SK-N-SH (cell line): ENCODE measurements at regions not wholly inside any gene's neighbourhood (a gene's known extent, or its start where the extent isn't known, plus 50 kb on each side); places are given as distances from the start of the nearest gene placed in this dataset.

Experiments
- CTCF ChIA-PET: fragments of 300-600, 350-600 bp; formaldehyde crosslinking; extraction: SDS; loops from one replicate; lab custom pipeline; 2021; lab: Yijun Ruan, JAX
- POLR2A ChIA-PET: fragments of 350-600 bp; sonication (Branson Sonifier 250); formaldehyde crosslinking; extraction: SDS; loops from one replicate; lab custom pipeline; 2020; ENCODE audit warnings: antibody characterized with exemption, inconsistent platforms; lab: Yijun Ruan, JAX
- DNase-seq: peaks from one replicate; pipeline ENCODE4 v3.0.0; 2012
- H2AFZ ChIP-seq: fragments of 200-600 bp; sonication (generic); 2 replicates; pipeline ENCODE4 v1.8.1; 2016; ENCODE audit warnings: antibody characterized with exemption, mild to moderate bottlenecking, low read depth
- H3F3A ChIP-seq: fragments of 200-600 bp; sonication (generic); replicated peaks from 2 replicates; pipeline ENCODE3; 2016; ENCODE audit warnings: antibody characterized with exemption, mild to moderate bottlenecking; ENCODE audit not compliant: insufficient read depth
- H3K27ac ChIP-seq, 2 experiments: fragments of 200-500 bp in 1 of 2; fragments of 200-600 bp in 1 of 2; sonication (Bioruptor generic) in 1 of 2; sonication (generic), shearing (Covaris generic) in 1 of 2; 2 replicates each; pipeline versions ENCODE4 v1.5.1 to v1.6.1; 2014 to 2016; ENCODE audit warnings: low read depth in 2 of 2, inconsistent platforms in 1 of 2, low read length in 1 of 2, mild to moderate bottlenecking in 1 of 2, mixed read lengths in 1 of 2
- H3K27me3 ChIP-seq: fragments of 200-600 bp; sonication (generic), shearing (Covaris generic); 2 replicates; pipeline ENCODE4 v1.6.1; 2016; ENCODE audit warnings: mixed run types; ENCODE audit not compliant: insufficient read depth
- H3K36me3 ChIP-seq, 2 experiments: fragments of 200-500 bp in 1 of 2; fragments of 200-600 bp in 1 of 2; sonication (Bioruptor generic) in 1 of 2; sonication (generic) in 1 of 2; replicated peaks in 1 of 2; 2 replicates each; pipeline versions ENCODE3 to v1.5.1; 2014 to 2016; ENCODE audit warnings: low read length in 1 of 2, mild to moderate bottlenecking in 1 of 2; ENCODE audit not compliant: insufficient read depth in 2 of 2, control insufficient read depth in 1 of 2
- H3K4me1 ChIP-seq, 2 experiments: fragments of 200-500 bp in 1 of 2; fragments of 200-600 bp in 1 of 2; sonication (Bioruptor generic) in 1 of 2; sonication (generic), shearing (Covaris generic) in 1 of 2; 2 replicates each; pipeline versions ENCODE4 v1.5.1 to v1.6.1; 2014 to 2016; ENCODE audit warnings: low read depth in 1 of 2, low read length in 1 of 2, mixed run types in 1 of 2; ENCODE audit not compliant: insufficient read depth in 2 of 2, control insufficient read depth in 1 of 2
- H3K4me2 ChIP-seq: fragments of 200-600 bp; sonication (generic), shearing (Covaris generic); 2 replicates; pipeline ENCODE4 v1.6.1; 2017; ENCODE audit warnings: mixed run types
- H3K4me3 ChIP-seq, 2 experiments: fragments of 200-500 bp in 1 of 2; fragments of 200-600 bp in 1 of 2; sonication (Bioruptor generic) in 1 of 2; sonication (generic), shearing (Covaris generic) in 1 of 2; 2 replicates each; pipeline versions ENCODE4 v1.5.1 to v1.8.1; 2014 to 2016; ENCODE audit warnings: low read depth in 2 of 2, inconsistent platforms in 1 of 2, low read length in 1 of 2, mild to moderate bottlenecking in 1 of 2, mixed read lengths in 1 of 2, moderate library complexity in 1 of 2
- H3K79me2 ChIP-seq: fragments of 200-600 bp; sonication (generic); 2 replicates; pipeline ENCODE4 v1.8.1; 2017; ENCODE audit warnings: mild to moderate bottlenecking; ENCODE audit not compliant: insufficient read depth
- H3K9ac ChIP-seq: fragments of 200-600 bp; sonication (generic); 2 replicates; pipeline ENCODE4 v1.6.1; 2017; ENCODE audit warnings: mixed run types
- H3K9me2 ChIP-seq: fragments of 200-600 bp; sonication (generic); 2 replicates; pipeline ENCODE4 v1.6.1; 2017; ENCODE audit warnings: mixed run types
- H3K9me3 ChIP-seq: fragments of 200-600 bp; sonication (generic); 2 replicates; pipeline ENCODE4 v1.6.1; 2017; ENCODE audit warnings: mixed run types, mild to moderate bottlenecking, moderate library complexity
- H4K20me1 ChIP-seq: fragments of 200-600 bp; sonication (generic); 2 replicates; pipeline ENCODE4 v1.6.1; 2017; ENCODE audit warnings: mild to moderate bottlenecking, mixed run types; ENCODE audit not compliant: insufficient read depth
- CHD2 ChIP-seq: fragments of 150-350 bp; IDR thresholded peaks from 2 replicates; pipeline ENCODE4 v1.6.1; 2018; ENCODE audit warnings: low read length; ENCODE audit not compliant: partially characterized antibody
- ELF1 ChIP-seq: IDR thresholded peaks from 2 replicates; pipeline ENCODE4 v1.4.0; 2012
- EP300 ChIP-seq, 2 experiments: IDR thresholded peaks; 2 replicates each; pipeline versions ENCODE4 v1.4.0 to v1.6.1; 2012; ENCODE audit warnings: borderline replicate concordance in 1 of 2, low read depth in 1 of 2, low read length in 1 of 2
- FOSL2 ChIP-seq: IDR thresholded peaks from 2 replicates; pipeline ENCODE4 v1.4.0; 2012; ENCODE audit warnings: low read depth, mild to moderate bottlenecking, moderate library complexity, borderline replicate concordance
- FOXJ3 ChIP-seq: sonication (generic); formaldehyde crosslinking; IDR thresholded peaks from 2 replicates; pipeline ENCODE4 v1.5.1; 2020; ENCODE audit warnings: mild to moderate bottlenecking, missing genetic modification reagents
- FOXM1 ChIP-seq: IDR thresholded peaks from 2 replicates; pipeline ENCODE4 v1.4.0; 2012; ENCODE audit warnings: low read depth, mild to moderate bottlenecking
- GABPA ChIP-seq: IDR thresholded peaks from 2 replicates; pipeline ENCODE4 v1.4.0; 2012; ENCODE audit warnings: low read depth, mild to moderate bottlenecking
- GATA2 ChIP-seq: sonication (generic); formaldehyde crosslinking; IDR thresholded peaks from 2 replicates; pipeline ENCODE4 v1.5.0; 2020; ENCODE audit warnings: mild to moderate bottlenecking, missing genetic modification reagents
- JUND ChIP-seq: IDR thresholded peaks from 2 replicates; pipeline ENCODE4 v1.4.0; 2012
- MXI1 ChIP-seq: IDR thresholded peaks from 2 replicates; pipeline ENCODE4 v1.6.1; 2012; ENCODE audit warnings: mild to moderate bottlenecking, low read depth, low read length, improper control_type of control experiment
- NFIC ChIP-seq: IDR thresholded peaks from 2 replicates; pipeline ENCODE4 v1.4.0; 2012; ENCODE audit warnings: borderline replicate concordance
- NRF1 ChIP-seq: IDR thresholded peaks from 2 replicates; pipeline ENCODE4 v1.6.1; 2012; ENCODE audit warnings: low read depth, mild to moderate bottlenecking, low read length
- POLR2AphosphoS5 ChIP-seq: IDR thresholded peaks from 2 replicates; pipeline ENCODE4 v1.6.1; 2012; ENCODE audit warnings: low read depth, low read length
- RAD21 ChIP-seq: IDR thresholded peaks from 2 replicates; pipeline ENCODE4 v1.6.1; 2012; ENCODE audit warnings: mild to moderate bottlenecking, low read length
- RFX5 ChIP-seq: IDR thresholded peaks from 2 replicates; pipeline ENCODE4 v1.6.1; 2012; ENCODE audit warnings: mild to moderate bottlenecking, improper control_type of control experiment, low read length
- RXRA ChIP-seq: IDR thresholded peaks from 2 replicates; pipeline ENCODE4 v1.4.0; 2012; ENCODE audit warnings: low read depth, mild to moderate bottlenecking, borderline replicate concordance
- TAF1 ChIP-seq: IDR thresholded peaks from 2 replicates; pipeline ENCODE4 v1.6.1; 2012; ENCODE audit warnings: low read depth, mild to moderate bottlenecking, low read length, moderate library complexity, borderline replicate concordance
- TCF12 ChIP-seq: IDR thresholded peaks from 2 replicates; pipeline ENCODE4 v1.4.0; 2012
- TEAD4 ChIP-seq: IDR thresholded peaks from 2 replicates; pipeline ENCODE4 v1.4.0; 2012; ENCODE audit warnings: mild to moderate bottlenecking, borderline replicate concordance; ENCODE audit not compliant: insufficient read depth
- YY1 ChIP-seq: IDR thresholded peaks from 2 replicates; pipeline ENCODE4 v1.4.0; 2012; ENCODE audit warnings: low read depth, mild to moderate bottlenecking
- WGBS: methylation state at CpG from one replicate; pipeline ENCODE4 v1.1.6; 2017; ENCODE audit warnings: low lambda C conversion rate; 5-methylcytosine and 5-hydroxymethylcytosine counted together
- TF ChIP-seq, protein P1 (sequence below): IDR thresholded peaks from 2 replicates; pipeline ENCODE4; 2012
- TF ChIP-seq, protein P2 (sequence below): IDR thresholded peaks from 2 replicates; pipeline ENCODE4 v1.4.0; 2012; ENCODE audit warnings: low read depth, borderline replicate concordance
- TF ChIP-seq, protein P3 (sequence below): fragments of 150-350 bp; IDR thresholded peaks from 2 replicates; pipeline ENCODE4 v1.6.1; 2016; ENCODE audit warnings: mild to moderate bottlenecking, low read depth, low read length
- TF ChIP-seq, protein P4 (sequence below): fragments of 150-350 bp; IDR thresholded peaks from 2 replicates; pipeline ENCODE4 v1.6.1; 2017; ENCODE audit warnings: antibody characterized with exemption, low read length, low read depth, borderline replicate concordance

DNA sequence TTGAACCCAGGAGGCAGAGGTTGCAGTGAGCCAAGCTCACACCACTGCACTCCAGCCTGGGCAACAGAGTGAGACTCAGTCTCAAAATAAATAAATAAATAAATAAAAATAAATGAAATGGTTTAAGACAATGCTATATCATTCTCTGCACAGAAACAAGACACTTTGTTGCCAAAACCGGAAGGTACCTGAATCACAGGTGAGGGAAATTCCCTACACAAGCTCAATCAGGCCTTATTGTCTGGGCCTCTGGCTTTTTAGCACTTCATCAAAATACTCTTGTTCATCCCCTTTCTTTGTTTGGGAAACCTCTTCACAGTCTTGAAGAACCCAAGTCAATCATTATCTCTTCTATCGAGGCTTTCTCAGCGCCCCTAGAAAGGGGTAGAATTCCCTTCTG lies 166.1 kb upstream of the NPSR1 start:
- Histone ChIP-seq H3F3A (no peaks in the 10 kb centered on the region), H3K27me3 (peaks cover 13% of the 10 kb centered on the region; the same call in 1 of the 2 replicates), H3K4me1 (no peaks in the 10 kb centered on the region), H3K9me3 (no peaks in the 10 kb centered on the region), H4K20me1 (no peaks in the 10 kb centered on the region), H2AFZ (no peak overlapping the region), H3K4me3 (no peak overlapping the region), H3K36me3 (no peaks in the 10 kb centered on the region), H3K79me2 (no peaks in the 10 kb centered on the region), H3K27ac (no peak overlapping the region), H3K4me2 (no peak overlapping the region), H3K9ac (no peak overlapping the region), H3K9me2 (no peaks in the 10 kb centered on the region)
- 16% methylated on average over 3 of the region's 3 CpGs for WGBS
- ChIA-PET CTCF (interaction anchor here (1.2 to 2.1 kb wide), 2 partner anchors 14 to 20 kb away, joined by 3 to 6 read pairs; no protein-coding TSS in a partner anchor), POLR2A (no interaction called here)
- DNase-seq = no peak
- TF ChIP-seq GABPA (no peak), POLR2AphosphoS5 (no peak), TAF1 (no peak), FOXM1 (no peak), GATA2 (no peak), NRF1 (no peak), CHD2 (no peak), NFIC (no peak), RFX5 (no peak), EP300 (IDR thresholded peaks at IDR 0.05; ENCODE audit: borderline replicate concordance in 1 of 2, low read depth in 1 of 2, low read length in 1 of 2) (no peak), RXRA (no peak), TEAD4 (no peak), YY1 (no peak), FOSL2 (no peak), TCF12 (no peak)
- TF ChIP-seq, protein P1, sequence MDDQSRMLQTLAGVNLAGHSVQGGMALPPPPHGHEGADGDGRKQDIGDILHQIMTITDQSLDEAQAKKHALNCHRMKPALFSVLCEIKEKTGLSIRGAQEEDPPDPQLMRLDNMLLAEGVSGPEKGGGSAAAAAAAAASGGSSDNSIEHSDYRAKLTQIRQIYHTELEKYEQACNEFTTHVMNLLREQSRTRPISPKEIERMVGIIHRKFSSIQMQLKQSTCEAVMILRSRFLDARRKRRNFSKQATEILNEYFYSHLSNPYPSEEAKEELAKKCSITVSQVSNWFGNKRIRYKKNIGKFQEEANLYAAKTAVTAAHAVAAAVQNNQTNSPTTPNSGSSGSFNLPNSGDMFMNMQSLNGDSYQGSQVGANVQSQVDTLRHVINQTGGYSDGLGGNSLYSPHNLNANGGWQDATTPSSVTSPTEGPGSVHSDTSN = no peak

DNA sequence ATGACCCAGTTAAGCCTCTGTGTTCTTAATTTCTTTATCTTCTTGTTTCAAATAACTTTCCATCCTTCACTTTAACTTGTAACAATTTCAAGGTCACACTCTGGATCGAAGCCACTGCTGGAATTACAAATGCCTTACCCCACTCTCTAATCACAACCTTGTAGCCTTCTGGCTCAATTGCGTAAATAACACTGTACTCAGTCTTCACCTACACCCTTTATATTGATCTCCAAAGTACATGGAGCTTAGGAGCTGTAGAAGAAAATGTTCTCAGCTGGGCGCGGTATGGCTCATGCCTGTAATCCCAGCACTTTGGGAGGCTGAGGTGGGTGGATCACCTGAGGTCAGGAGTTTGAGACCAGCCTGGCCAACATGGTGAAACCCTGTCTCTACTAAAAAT lies 164.3 kb upstream of the NPSR1 start:
- Histone ChIP-seq H3K27ac (no peak overlapping the region), H3K4me3 (no peak overlapping the region), H3K4me2 (no peak overlapping the region), H3K9me3 (no peaks in the 10 kb centered on the region), H3K9me2 (no peaks in the 10 kb centered on the region), H3K79me2 (no peaks in the 10 kb centered on the region), H2AFZ (no peak overlapping the region), H3K4me1 (no peaks in the 10 kb centered on the region), H3K9ac (no peak overlapping the region), H4K20me1 (no peaks in the 10 kb centered on the region), H3F3A (no peaks in the 10 kb centered on the region), H3K36me3 (no peaks in the 10 kb centered on the region), H3K27me3 (peaks cover 8% of the 10 kb centered on the region; the same call in 1 of the 2 replicates)
- DNase-seq = no peak
- ChIA-PET POLR2A (no interaction called here), CTCF (no interaction called here)
- WGBS = 14% methylated on average over 4 of the region's 4 CpGs
- no peak for TF ChIP-seq POLR2AphosphoS5
- TF ChIP-seq EP300 (IDR thresholded peaks at IDR 0.05; ENCODE audit: borderline replicate concordance in 1 of 2, low read depth in 1 of 2, low read length in 1 of 2) = no peak
- TF ChIP-seq RAD21 = no peak
- TF ChIP-seq, protein P2, sequence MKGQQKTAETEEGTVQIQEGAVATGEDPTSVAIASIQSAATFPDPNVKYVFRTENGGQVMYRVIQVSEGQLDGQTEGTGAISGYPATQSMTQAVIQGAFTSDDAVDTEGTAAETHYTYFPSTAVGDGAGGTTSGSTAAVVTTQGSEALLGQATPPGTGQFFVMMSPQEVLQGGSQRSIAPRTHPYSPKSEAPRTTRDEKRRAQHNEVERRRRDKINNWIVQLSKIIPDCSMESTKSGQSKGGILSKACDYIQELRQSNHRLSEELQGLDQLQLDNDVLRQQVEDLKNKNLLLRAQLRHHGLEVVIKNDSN = no peak
- no peak for TF ChIP-seq JUND
- TF ChIP-seq, protein P1 = no peak
- no peak for TF ChIP-seq CHD2
- TF ChIP-seq, protein P3, sequence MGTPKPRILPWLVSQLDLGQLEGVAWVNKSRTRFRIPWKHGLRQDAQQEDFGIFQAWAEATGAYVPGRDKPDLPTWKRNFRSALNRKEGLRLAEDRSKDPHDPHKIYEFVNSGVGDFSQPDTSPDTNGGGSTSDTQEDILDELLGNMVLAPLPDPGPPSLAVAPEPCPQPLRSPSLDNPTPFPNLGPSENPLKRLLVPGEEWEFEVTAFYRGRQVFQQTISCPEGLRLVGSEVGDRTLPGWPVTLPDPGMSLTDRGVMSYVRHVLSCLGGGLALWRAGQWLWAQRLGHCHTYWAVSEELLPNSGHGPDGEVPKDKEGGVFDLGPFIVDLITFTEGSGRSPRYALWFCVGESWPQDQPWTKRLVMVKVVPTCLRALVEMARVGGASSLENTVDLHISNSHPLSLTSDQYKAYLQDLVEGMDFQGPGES = no peak
- TF ChIP-seq MXI1 = no peak
- no peak for TF ChIP-seq GABPA
- no peak for TF ChIP-seq TAF1
- no peak for TF ChIP-seq ELF1
- TF ChIP-seq, protein P4, sequence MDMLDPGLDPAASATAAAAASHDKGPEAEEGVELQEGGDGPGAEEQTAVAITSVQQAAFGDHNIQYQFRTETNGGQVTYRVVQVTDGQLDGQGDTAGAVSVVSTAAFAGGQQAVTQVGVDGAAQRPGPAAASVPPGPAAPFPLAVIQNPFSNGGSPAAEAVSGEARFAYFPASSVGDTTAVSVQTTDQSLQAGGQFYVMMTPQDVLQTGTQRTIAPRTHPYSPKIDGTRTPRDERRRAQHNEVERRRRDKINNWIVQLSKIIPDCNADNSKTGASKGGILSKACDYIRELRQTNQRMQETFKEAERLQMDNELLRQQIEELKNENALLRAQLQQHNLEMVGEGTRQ = no peak
- no peak for TF ChIP-seq FOXJ3 (CRISPR knock-in tag)
